HG02759 (cell line): ENCODE measurements at regions not wholly inside any gene's neighbourhood (a gene's known extent, or its start where the extent isn't known, plus 50 kb on each side); places are given as distances from the start of the nearest gene placed in this dataset.

Source experiments
- ATAC-seq: cut with Tn5 transposase; IDR thresholded peaks from one replicate; pipeline ENCODE4 v1.9.1; 2021; ENCODE audit warnings: mild to moderate bottlenecking, moderate library complexity; ENCODE audit not compliant: unreplicated experiment

DNA sequence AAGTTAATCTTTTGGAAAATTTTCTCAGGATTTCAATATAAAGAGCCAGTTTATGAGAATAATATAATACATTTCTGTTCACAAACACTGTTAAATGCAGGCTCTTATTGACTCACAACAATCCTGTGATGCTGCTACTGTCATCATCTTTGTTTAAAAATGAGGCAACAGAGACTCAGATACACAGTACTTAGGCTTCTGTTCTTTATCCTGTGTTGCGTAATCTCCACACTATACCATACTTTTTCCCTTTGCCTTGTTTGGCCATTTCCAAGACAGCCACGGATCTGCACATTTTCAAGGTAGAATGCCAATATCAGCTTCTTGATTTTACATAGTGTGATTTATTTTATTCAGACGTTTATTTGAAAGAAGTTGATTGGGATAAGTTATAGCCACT lies 699.0 kb upstream of the CITED2 start:
- no peak for ATAC-seq

DNA sequence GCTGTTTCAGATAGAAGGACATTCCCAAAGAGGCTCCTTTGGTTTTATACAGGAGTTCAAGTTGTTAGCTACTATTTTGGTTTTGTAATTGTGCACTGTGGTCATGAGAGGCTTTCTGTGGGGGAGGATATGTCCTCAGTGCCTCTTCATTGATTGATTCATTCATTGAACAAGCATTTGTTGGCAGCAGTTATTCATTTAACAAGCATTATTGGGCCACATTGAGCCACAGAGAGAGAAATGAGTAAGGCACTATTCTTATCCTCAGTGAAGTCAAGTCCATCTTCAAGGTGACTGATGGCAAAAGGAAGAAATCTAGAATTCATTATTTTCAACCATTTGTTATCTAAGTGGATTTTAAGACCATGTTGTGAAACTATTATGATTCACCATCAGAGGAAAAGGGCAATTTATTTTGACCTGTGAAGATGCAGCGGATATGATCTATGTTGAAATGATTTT lies 697.2 kb upstream of the CITED2 start:
- peak; percentile 66 for ATAC-seq

DNA sequence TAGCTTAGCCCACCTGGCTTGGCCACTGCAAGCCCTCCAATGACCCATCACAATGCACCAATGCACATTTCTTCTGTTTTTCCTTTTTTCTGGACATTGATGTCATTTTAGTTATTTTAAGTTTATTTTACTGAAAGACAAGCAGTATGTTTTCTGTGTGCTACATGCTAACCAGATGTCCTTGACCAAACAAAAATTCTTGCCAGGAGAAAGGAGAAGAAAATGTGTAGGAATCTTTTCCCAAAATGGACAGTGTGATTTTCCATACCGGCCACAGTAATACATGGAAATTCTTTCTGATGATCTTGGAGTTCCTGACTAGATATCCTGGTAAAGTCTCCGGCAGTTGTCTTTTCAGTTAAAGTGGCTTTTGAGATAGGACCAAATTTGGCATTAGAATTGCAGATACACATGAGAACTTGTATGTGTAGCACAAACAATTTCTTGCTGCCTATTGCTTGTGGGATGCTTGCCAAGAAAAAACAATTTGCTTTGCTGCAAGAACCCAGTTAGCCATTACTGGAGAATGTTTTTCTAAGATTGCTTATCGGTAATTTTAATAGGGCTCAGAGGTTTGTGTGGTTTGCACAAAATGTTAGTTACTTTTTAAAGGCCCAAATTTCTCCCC lies 696.5 kb upstream of the CITED2 start:
- ATAC-seq: no peak

DNA sequence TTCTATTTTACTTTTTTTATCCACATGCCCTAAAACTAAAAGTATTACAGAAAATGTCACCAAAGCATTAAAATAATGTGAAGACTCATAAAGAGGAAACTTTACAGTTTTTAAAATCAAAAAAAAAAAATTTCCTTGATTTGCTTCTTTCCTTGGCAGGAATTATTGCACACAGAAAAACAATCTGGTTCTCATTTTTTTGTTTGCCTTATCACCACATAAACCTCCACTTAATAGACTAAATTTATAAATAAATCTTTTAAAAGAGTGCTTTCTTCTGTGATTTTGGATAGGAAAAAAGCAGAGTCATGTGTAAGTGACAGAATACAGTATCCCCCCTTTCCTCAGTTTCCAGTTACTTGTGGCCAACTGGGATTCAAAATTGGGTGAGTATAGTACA lies 695.1 kb upstream of the CITED2 start:
- ATAC-seq: no peak

DNA sequence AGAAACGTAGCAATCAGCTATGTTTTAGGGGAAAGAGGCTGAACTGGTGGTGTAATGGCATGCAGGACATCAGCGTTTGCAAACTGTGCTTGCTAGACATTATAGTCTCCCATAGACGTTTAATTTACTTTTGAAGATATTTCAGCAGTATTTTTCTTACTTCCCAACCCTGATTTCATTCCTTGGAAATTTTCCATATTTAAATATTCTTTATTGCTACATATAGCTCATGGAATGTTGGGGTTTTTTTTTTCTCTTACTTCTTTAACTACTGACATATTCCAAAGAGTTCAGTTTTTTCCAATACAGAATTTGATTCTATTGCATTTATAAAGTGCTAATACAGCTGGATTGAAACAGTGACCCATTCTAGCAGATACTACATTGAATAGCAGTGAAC lies 694.4 kb upstream of the CITED2 start:
- ATAC-seq: no peak

DNA sequence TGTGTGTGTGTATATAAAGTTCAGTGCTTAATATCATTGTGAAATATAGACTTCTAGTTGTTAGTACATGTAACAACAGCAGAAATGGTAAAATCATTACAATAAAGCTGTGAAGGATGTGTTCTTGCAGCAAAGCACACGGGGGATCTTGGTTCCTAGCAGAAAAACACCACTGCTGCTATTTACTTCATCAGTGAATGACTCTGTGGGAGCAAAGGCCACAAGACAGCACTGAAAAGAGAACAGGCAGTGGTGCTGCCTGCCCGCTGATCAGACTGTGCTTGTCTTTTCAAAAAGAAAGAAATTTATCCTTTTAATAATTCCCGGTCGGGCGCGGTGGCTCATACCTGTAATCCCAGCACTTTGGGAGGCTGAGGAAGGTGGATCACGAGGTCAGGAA lies 689.9 kb upstream of the CITED2 start:
- ATAC-seq: no peak

DNA sequence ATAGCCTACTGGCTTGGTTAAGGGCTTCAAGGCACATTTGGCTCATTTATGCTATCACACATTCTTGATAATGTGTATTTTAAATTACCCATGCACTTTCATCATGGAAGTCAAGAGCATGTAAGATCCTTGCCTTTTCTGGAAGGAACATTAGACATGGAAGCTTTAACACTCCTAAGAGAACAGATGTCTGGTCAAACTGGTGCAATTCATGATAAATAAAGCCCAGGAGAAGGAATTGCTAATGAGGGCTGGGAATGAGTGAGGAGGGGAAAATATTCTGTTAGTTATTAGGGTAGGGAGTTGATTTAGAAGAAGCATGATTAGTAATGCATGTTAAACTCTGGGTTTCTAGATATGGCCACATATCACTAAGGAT lies 688.6 kb upstream of the CITED2 start:
- no peak for ATAC-seq

DNA sequence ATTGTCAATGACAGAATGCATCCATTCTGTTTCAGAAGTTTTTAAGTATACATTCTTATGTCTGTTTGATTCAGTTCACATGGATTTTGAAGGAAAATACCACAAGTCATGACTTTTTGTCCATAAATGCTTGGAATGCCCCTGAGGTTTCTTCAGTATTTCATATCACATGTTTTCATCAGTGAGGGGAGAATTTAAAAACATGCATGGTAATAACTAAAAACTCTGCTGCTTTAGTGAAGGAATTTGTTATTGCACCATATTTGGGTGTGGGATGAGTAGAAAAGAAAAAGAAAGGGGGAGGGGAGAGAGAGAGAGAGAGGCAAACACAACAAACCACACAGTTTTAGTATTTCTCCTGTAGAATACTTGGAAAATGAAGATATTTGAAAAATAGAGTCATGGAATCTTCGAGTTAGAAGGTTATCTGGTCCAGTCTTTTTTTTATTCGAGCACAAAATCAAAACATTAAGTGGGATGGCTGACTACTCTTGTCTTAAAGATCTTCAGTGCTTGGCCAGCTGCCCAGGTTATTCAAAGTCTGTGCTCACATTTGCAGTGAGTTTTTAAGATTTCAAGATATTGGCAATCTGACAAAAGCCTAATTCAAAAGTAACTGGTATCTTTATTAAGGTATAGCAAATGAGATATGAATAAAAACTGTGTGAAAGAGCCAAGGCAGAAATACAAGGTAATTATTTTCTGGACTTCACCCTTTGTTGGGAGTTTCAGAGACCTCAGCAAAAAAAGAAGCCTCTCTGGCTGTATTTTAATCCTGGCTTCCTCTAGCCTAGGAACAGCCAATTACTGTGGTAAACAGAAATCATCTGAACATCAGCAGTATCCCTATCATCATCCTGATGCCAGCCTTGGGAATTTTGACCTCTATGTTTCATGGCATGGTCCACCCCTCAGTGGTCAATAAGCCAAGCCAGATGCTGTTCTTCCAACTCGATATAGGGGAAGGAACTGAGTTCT lies 687.9 kb upstream of the CITED2 start:
- ATAC-seq: no peak

DNA sequence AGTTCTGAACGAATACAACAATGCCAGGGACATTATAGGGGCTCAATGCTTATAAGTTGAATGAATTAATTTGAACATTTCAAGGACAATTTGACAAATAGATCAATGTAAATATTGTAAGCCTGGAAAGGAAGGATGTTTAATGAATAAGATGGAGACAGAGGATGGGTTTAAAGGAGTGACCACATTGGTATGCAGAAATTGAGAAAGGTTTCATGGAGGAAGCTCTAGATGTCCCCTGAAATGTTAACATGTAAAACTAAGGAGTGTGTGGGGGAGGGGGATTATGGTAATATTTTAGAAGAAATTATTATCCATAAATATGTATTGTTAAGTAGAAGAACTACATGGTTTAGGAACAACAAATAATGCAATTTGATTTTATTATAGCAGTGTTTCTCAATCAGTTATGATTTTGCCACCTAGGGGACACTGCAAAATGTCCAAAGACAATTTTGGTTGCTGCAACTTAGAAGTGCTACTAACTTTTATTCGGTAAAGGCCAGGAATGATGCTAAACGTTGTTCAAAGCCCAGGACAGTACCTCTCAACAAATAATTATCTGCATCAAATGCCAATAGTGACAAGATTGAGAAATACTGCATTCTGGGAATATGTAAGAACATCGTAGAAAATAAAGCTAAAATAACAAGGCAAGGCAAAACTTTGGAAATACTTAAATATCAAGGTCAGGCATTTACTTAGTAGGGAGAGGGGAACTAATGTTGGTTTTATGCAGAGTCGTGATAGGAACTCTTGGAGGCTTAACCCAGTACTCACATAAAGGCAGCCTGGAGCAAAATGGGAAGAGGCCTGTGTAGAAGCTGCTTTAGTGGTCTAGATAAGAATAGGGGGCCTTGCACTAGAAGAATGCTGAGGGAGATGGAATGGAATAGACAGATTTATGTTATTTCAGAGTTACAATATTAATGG lies 686.9 kb upstream of the CITED2 start:
- ATAC-seq: no peak

DNA sequence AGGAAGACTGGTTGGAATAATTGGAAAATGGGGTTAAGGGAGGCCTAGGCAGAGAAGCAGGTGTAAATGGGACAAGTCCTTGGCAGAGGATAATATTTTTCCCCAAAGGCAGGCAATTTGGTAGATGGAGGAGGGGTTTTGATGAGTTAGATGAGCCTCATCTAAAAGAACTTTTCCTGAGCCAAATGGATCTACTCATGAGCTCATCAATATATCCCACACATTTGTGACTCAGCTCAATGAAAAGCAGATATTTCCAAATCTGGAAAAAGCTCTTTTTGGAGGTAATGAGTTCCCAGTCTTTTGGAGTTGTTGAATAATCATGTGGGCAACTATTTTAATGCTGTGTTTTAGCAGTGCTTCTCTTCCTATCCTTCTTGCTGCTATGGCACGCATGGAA lies 685.5 kb upstream of the CITED2 start:
- ATAC-seq: no peak

DNA sequence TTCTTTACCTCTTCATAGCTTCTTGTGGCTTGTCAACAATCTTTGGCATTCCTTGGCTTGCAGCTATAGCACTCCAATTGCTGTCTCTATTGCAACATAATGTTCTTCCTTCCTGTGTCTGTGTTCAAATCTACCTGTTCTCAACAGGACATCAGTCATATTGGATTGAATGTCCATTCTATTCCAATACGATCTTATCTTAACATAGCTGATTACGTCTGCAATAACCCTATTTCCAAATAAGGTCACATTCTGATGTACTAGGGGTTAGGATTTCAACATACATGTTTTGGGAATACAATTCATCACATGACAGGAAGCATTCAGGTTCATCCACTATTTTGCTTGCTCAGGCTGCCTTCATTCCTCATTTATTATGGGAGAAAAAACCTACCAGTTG lies 684.4 kb upstream of the CITED2 start:
- ATAC-seq: no peak

DNA sequence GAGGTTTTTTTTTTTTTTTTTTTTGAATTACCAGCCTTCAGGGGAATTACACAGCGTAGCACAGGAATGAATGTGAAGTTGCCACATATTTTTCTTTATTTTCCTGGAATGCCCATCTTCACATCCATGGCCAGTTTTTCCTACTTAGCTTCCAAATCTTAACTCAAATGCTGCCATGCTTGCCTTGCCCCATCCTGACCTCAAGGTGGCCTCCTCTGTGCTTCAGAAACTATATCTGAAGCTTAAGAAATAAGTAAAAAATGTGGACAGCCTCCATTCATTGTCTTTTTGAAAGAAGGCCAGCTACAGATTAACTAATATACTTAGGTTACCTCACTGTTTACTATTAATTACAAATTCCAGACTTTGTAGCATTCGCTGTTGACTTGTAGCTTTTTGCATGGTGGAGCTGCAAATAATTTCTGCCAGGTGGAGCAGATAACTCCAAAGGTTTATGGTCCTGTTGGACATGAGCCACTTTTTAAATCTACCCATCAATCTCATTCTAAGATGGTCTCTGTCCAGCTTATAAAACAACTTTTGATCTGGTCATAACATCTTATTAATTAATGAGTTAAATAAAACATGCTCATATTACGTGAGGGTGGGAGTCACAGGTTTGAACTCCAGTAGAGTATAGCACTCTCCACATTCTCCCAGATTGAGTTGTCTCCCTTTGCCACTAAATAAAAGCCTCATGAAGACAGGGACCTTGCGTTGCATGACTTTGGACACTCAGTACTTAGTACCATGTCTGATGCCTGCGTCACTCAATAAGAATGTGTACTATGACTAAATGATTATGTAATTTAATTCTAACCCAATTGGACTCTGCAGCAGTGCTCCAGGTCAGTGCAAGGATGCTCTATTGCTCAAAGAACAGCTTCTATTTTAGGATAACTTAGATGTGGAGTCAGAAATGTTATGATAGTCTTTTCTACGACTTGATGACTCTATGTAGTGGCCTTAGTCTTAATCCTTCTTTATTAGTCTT lies 678.6 kb upstream of the CITED2 start:
- ATAC-seq: no peak

DNA sequence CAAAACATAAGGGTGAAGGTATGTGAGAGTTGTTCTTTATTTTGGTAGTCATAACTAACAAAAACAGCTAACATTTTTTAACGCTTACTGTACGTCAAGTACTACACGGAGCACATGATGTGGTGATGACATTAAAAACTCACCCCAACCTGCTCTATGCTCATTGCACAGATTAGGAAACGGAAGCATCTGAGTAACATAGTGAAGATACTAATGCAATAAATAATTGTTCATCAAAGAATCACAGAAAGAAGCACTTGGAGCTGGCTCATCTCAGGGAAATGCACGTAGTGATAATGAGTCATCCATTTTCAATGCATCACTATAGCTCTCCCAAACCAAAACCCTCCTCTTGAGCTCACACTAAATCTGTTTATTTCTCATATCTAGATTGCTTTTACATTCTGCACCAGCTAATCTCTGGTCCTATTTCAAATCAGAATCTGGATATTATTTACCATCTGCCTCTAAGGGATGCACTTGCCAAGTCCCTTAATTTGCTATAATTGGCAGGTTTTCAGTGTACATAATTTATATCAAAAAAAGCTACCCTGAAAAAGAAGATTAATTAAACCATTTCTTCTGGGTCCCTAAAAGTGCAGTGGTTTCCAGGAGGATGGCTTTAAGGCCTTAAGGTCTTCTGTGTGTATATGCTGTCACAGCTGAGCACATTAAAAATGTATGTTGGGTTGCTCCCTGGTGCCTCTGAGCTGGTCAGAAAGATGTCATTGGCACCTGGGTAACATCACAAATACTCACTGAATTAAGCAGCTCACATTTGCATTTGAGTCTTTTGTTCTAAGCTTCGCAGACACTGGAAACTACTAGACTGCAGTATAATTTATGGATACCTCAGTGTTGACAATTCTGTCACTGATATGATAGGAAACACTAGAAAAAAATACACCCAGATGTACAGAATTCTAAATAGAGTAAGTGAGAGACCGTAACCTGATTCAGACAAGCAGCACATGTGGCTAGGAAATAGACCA lies 677.4 kb upstream of the CITED2 start:
- no peak for ATAC-seq

DNA sequence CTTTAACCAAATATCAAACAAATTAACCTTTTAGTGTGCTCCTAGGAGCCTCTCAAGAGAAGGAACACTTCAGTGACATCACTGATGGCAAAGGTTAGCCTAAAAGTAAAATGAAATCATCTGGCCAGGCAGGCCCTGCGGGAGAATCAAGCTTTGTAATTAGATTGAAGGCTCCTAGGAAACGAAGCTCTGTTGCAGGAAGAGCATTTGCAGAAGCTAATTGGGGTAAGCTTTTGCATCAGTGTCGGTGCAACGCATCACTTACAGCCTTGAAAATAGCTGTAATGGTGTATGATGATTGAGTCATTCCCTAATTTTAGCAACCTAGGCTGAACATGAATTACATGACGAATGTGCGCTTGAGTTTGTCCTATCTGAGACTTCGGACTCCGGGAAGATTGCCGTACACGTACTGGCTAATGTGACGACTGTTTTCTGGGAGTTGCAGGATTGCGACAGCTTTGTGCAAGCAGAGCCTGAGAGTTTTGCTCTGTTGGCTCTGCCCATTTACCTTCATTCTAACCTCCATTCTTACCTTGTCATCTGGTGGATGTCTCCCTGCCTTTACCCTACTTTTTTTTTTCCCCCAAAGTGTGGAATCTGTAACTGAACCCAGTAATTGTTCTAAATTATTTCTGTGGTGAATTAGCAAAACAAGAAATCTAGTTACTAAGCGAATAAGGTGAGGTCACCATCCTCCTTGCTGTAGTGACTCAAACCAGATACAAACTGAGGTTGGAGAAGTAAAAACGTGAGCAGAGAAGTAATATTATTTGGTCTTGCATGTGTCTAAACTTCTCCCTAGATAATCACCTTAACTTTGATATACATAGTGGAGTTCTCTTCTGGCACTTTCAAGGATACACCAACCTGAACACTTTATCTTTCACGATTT lies 675.9 kb upstream of the CITED2 start:
- ATAC-seq: no peak

DNA sequence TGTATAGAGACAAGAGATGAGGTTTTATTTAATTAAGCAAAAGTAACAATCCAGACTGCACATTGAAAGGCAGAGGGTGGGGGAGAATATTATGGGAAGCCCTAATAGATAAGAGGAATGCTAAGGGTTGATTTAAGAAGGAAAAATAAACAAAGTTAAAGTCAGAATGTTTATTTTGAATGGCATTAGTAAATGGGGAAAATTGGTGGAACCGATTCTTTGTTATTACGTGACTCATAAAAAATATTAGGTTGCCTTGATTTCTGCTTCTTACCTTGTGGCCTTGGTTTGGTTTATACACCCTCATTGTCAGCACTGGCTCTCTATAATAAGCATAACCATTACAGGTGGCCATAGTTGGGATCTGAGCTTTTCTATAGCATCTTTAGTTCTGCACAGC lies 674.8 kb upstream of the CITED2 start:
- no peak for ATAC-seq

DNA sequence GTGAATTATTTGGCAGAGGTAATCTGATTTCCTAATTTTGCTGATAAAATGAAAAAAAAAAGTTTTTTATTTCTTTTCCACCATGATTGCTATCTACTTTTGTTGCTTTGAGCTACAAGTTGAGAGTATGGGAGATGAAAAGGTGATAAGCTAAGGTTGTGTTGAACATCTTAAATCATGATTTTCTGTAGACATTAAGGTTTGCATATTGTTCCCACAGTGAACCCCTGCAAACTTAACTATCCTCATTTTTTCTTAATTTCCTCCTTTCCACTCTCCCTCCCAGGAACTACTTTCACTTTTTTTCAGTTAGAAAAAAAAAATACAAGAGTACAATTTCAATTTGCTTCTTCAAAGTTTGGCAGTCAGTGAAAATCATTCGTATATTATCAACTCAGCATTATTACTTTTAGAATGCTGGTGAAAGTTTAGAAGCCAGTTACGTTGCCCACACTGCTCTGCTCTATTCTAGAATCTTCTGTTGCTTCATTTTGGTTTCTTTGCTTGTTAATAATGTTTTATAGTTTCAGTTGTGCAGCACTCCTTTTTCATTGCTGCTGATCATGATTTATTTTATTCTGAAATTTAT lies 673.8 kb upstream of the CITED2 start:
- ATAC-seq: no peak

DNA sequence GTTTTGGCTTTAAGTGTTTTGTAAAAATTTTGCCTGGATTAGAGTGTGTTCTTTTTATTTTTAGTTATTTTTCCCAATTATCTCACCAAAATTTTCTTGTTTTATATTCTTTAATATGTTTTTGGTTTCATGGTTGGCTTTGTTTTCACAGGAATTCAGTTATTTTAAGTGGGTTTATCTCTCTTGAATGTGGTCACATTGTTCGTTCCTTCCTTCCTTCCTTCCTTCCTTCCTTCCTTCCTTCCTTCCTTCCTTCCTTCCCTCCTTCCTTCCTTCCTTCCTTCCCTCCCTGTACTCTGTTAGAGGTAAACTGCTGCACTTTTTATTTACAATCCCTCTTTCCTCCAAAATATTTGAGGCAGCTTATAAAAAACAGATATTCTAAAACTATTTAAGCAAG lies 672.9 kb upstream of the CITED2 start:
- no peak for ATAC-seq
